OCI-LY1 (cell line): ENCODE measurements at regions not wholly inside any gene's neighbourhood (a gene's known extent, or its start where the extent isn't known, plus 50 kb on each side); places are given as distances from the start of the nearest gene placed in this dataset.

Experiments
- H2AFZ ChIP-seq: fragments of 200-600 bp; sonication (generic), shearing (Covaris generic); 2 replicates; pipeline ENCODE4 v1.6.0; 2014; ENCODE audit warnings: antibody characterized with exemption, mild to moderate bottlenecking, low read length
- H3F3A ChIP-seq: fragments of 200-600 bp; sonication (generic), shearing (Covaris generic); 2 replicates; pipeline ENCODE4 v1.6.0; 2014; ENCODE audit warnings: mild to moderate bottlenecking, antibody characterized with exemption, low read length, moderate library complexity; ENCODE audit not compliant: insufficient read depth
- H3K27ac ChIP-seq: fragments of 200-600 bp; sonication (generic); 2 replicates; pipeline ENCODE4 v1.5.1; 2014; ENCODE audit warnings: low read length, mixed run types, mild to moderate bottlenecking, low read depth; ENCODE audit not compliant: poor library complexity, severe bottlenecking
- H3K27me3 ChIP-seq: fragments of 200-600 bp; sonication (generic); 2 replicates; pipeline ENCODE4 v1.6.0; 2014; ENCODE audit warnings: antibody characterized with exemption, mild to moderate bottlenecking, low read length, moderate library complexity; ENCODE audit not compliant: insufficient read depth
- H3K36me3 ChIP-seq: fragments of 200-600 bp; sonication (generic); 2 replicates; pipeline ENCODE4 v1.6.1; 2014; ENCODE audit warnings: mild to moderate bottlenecking, antibody characterized with exemption, low read length, moderate library complexity, mixed read lengths; ENCODE audit not compliant: insufficient read depth
- H3K4me1 ChIP-seq: fragments of 200-600 bp; sonication (generic); 2 replicates; pipeline ENCODE4 v1.5.1; 2014; ENCODE audit warnings: mild to moderate bottlenecking, low read length, moderate library complexity; ENCODE audit not compliant: insufficient read depth, severe bottlenecking
- H3K4me2 ChIP-seq: fragments of 200-600 bp; sonication (generic), shearing (Covaris generic); 2 replicates; pipeline ENCODE4 v1.6.1; 2014; ENCODE audit warnings: low read length
- H3K4me3 ChIP-seq: fragments of 200-600 bp; sonication (generic); 2 replicates; pipeline ENCODE4 v1.5.1; 2014; ENCODE audit warnings: low read length, low read depth, mild to moderate bottlenecking, mixed read lengths; ENCODE audit not compliant: poor library complexity, severe bottlenecking
- H3K79me2 ChIP-seq: fragments of 200-600 bp; shearing (Covaris generic); 2 replicates; pipeline ENCODE4 v1.6.1; 2016; ENCODE audit warnings: mixed run types, low read length, mixed read lengths; ENCODE audit not compliant: insufficient read depth
- H3K9ac ChIP-seq: fragments of 200-600 bp; sonication (generic), shearing (Covaris generic); 2 replicates; pipeline ENCODE4 v1.6.1; 2014; ENCODE audit warnings: mild to moderate bottlenecking, low read length, mixed read lengths
- H3K9me2 ChIP-seq: fragments of 200-600 bp; sonication (generic), shearing (Covaris generic); 2 replicates; pipeline ENCODE4 v1.6.1; 2014; ENCODE audit warnings: low read depth, mild to moderate bottlenecking, low read length, mixed read lengths
- H3K9me3 ChIP-seq: fragments of 200-600 bp; shearing (Covaris generic); 2 replicates; pipeline ENCODE4 v1.6.1; 2014; ENCODE audit warnings: low read length, mixed read lengths
- H4K20me1 ChIP-seq: fragments of 200-600 bp; sonication (generic), shearing (Covaris generic); 2 replicates; pipeline ENCODE4 v1.6.0; 2016; ENCODE audit warnings: mild to moderate bottlenecking, low read length; ENCODE audit not compliant: insufficient read depth
- EZH2 ChIP-seq: fragments of 200-600 bp; sonication (generic), shearing (Covaris generic); IDR thresholded peaks from 2 replicates; pipeline ENCODE4 v1.8.0; 2017; ENCODE audit warnings: borderline replicate concordance, mixed run types, mild to moderate bottlenecking, antibody characterized with exemption, low read length, moderate library complexity, mixed read lengths
- TF ChIP-seq, protein P1 (sequence below): fragments of 200-600 bp; sonication (generic), shearing (Covaris generic); IDR thresholded peaks from 2 replicates; pipeline ENCODE4 v1.5.1; 2017; ENCODE audit warnings: mild to moderate bottlenecking, antibody characterized with exemption, low read length, moderate library complexity, mixed read lengths

DNA sequence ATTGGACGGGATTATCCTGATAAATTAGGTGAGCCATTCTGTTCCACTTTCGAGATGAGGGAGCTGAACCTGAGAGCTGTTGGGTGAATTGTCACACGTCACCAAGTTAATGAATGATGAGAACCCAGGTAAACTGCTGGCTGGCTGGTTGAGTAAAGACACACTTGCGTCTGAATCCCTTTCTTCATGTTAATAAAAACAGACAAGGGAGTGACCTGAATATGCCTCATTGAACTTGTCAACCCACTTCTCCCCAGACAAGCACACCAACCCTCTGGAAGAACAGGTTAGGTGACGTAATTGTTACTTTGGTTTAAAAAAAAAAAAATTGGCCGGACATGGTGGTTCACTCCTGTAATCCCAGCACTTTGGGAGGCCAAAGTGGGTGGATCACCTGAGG lies 400.9 kb upstream of the CDH5 start:
- Histone ChIP-seq H3K36me3 (no peaks in the 10 kb centered on the region), H4K20me1 (no peaks in the 10 kb centered on the region), H3K27ac (no peak overlapping the region), H3K9me3 (no peaks in the 10 kb centered on the region), H3K4me3 (no peak overlapping the region), H3F3A (no peaks in the 10 kb centered on the region), H3K79me2 (no peaks in the 10 kb centered on the region), H3K27me3 (no peaks in the 10 kb centered on the region), H3K9me2 (no peaks in the 10 kb centered on the region), H3K4me2 (no peak overlapping the region), H3K9ac (no peak overlapping the region), H2AFZ (no peak overlapping the region), H3K4me1 (no peaks in the 10 kb centered on the region)
- TF ChIP-seq EZH2, result no peak
- TF ChIP-seq, protein P1, sequence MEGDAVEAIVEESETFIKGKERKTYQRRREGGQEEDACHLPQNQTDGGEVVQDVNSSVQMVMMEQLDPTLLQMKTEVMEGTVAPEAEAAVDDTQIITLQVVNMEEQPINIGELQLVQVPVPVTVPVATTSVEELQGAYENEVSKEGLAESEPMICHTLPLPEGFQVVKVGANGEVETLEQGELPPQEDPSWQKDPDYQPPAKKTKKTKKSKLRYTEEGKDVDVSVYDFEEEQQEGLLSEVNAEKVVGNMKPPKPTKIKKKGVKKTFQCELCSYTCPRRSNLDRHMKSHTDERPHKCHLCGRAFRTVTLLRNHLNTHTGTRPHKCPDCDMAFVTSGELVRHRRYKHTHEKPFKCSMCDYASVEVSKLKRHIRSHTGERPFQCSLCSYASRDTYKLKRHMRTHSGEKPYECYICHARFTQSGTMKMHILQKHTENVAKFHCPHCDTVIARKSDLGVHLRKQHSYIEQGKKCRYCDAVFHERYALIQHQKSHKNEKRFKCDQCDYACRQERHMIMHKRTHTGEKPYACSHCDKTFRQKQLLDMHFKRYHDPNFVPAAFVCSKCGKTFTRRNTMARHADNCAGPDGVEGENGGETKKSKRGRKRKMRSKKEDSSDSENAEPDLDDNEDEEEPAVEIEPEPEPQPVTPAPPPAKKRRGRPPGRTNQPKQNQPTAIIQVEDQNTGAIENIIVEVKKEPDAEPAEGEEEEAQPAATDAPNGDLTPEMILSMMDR, result no peak

DNA sequence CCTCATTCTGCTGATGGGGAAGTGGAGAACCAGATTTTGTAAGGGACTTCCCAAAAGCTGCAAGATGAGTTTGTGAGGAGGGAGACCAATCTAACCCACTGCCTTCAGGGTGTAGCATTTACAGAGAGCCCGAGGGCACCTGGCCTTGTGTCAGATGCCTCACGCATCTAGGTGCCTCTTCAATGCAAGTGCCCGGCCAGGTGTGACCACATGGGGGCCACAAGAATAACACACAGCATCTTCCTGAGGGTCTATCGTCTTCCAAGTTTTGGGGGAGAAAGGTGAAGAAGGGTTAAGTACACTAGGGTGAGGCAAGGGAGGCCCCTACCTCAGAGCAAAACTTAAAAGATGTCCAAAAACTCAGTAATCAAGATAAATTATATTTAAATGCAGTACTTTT lies 401.7 kb upstream of the CDH5 start:
- Histone ChIP-seq H3K27ac (no peak overlapping the region), H3K4me2 (no peak overlapping the region), H3K4me1 (no peaks in the 10 kb centered on the region), H3K4me3 (no peak overlapping the region), H3K9me2 (no peaks in the 10 kb centered on the region), H3K9ac (no peak overlapping the region), H3K36me3 (no peaks in the 10 kb centered on the region), H3K79me2 (no peaks in the 10 kb centered on the region), H3F3A (no peaks in the 10 kb centered on the region), H3K9me3 (no peaks in the 10 kb centered on the region), H3K27me3 (no peaks in the 10 kb centered on the region), H4K20me1 (no peaks in the 10 kb centered on the region), H2AFZ (no peak overlapping the region)
- TF ChIP-seq, protein P1, result no peak
- TF ChIP-seq EZH2, result no peak

DNA sequence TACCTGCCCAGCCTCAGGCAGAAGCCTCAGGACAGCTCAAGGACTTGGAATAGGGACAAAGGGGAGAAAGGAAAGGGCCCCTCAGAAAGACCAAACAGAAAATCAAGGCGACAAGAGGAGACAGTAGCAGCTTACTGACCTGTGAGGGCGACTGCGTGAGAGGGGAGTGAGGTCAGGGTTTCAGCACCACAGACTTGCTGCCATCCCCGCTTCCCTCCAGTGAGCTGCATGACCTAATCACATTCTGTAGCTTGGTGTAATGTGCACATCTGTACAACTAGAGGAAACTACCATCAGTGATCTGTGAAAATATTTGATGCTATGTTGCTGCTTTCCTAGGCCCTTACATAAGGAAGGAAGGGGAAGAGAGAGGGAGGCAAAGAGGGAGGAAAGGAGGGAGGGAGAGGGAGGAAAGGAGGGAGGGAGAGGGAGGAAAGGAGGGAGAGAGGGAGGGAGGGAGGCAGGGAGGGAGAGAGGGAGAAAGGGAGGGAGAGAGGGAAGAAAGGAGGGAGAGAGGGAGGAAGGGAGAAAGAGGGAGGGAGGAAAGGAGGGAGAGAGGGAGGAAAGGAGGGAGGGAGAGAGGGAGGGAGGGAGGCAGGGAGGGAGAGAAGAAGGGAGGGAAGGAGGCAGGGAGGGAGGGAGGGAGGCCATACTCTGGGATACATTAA lies 404.9 kb upstream of the CDH5 start:
- Histone ChIP-seq H3K4me3 (no peak overlapping the region), H3K9ac (no peak overlapping the region), H2AFZ (no peak overlapping the region), H3K9me3 (no peaks in the 10 kb centered on the region), H3K4me2 (no peak overlapping the region), H3K9me2 (no peaks in the 10 kb centered on the region), H3K27me3 (no peaks in the 10 kb centered on the region), H3K4me1 (no peaks in the 10 kb centered on the region), H3F3A (no peaks in the 10 kb centered on the region), H3K27ac (no peak overlapping the region), H3K79me2 (no peaks in the 10 kb centered on the region), H4K20me1 (no peaks in the 10 kb centered on the region), H3K36me3 (no peaks in the 10 kb centered on the region)
- TF ChIP-seq EZH2, result no peak
- TF ChIP-seq, protein P1, result no peak
